Ascending aorta (tissue), 2 donors: ENCODE measurements at regions not wholly inside any gene's neighbourhood (a gene's known extent, or its start where the extent isn't known, plus 50 kb on each side); places are given as distances from the start of the nearest gene placed in this dataset.
"Not testable (repeated sequence)": the region's sequence is repeated elsewhere in the genome, so short reads cannot be mapped to it uniquely, and the experiment has no call there.

ENCODE experiments used
- DNase-seq, 2 donors: peaks; one replicate each; pipeline ENCODE4 v3.0.0-alpha.2; 2019; ENCODE audit warnings: low spot score in 2 of 2
- H3K27ac ChIP-seq, 2 donors: fragments of 200-600 bp; sonication (generic); one replicate each; pipeline ENCODE4 v1.5.1; 2016 to 2017; ENCODE audit warnings: mild to moderate bottlenecking in 1 of 2
- H3K27me3 ChIP-seq: fragments of 200-600 bp; sonication (generic); one replicate; pipeline ENCODE4 v1.5.1; 2017
- H3K36me3 ChIP-seq, 2 donors: fragments of 200-600 bp; sonication (generic); one replicate each; pipeline ENCODE4 v1.5.1; 2016
- H3K4me1 ChIP-seq, 2 donors: fragments of 200-600 bp; sonication (generic); one replicate each; pipeline ENCODE4 v1.5.1; 2016 to 2017; ENCODE audit warnings: mild to moderate bottlenecking in 1 of 2
- H3K4me3 ChIP-seq, 2 donors: fragments of 200-600 bp; sonication (generic); one replicate each; pipeline ENCODE4 v1.5.1; 2016 to 2017; ENCODE audit warnings: mild to moderate bottlenecking in 1 of 2
- H3K9me3 ChIP-seq, 2 donors: fragments of 200-600 bp; sonication (generic); one replicate each; pipeline ENCODE4 v1.5.1; 2016
- CTCF ChIP-seq, 3 experiments: fragments of 200-600 bp in 2 of 3; fragments of 450-650 bp in 1 of 3; sonication (generic) in 2 of 3; IDR thresholded peaks; one replicate each; pipeline ENCODE4 v1.5.1; 2016 to 2019; ENCODE audit warnings: antibody characterized with exemption in 3 of 3, mild to moderate bottlenecking in 1 of 3, moderate library complexity in 1 of 3
- intact Hi-C: fragments of 100-400 bp; cut with DNase I; formaldehyde crosslinking; loops from one replicate; pipeline ENCODE4 v1.15.1; 2023

DNA sequence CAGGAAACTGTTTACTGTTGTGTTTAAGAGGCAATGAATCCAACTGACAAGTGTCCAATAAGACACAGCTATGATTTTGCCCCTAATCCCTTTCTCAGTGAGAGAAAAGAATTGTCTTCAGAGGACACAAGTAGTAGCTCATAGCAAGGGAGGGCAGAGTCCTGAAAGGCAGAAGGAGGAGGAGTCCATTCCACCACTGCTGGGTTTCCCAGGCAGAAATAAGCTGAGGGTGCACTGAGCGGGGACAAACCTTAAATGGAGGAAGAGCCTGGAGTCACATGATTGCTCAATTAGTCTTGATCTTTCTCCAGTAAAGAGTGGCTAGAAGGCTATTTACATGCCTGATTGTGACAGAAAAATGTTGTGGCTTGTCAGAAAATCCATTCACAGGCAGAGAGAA lies 573.8 kb downstream of the POM121L12 start:
- TF ChIP-seq CTCF (IDR thresholded peaks at IDR 0.05) = no peak
- intact Hi-C loops = no loop called here
- no peaks in the 10 kb centered on the region for H3K36me3 ChIP-seq

GRCh38 chr7:53611043-53611442 lies 575.6 kb downstream of the POM121L12 start:
- intact Hi-C loops = no loop called here
- Histone ChIP-seq H3K36me3 (no peaks in the 10 kb centered on the region), H3K4me1 (no peaks in the 10 kb centered on the region), H3K9me3 (no peaks in the 10 kb centered on the region), H3K4me3 (no peak overlapping the region), H3K27me3 (no peaks in the 10 kb centered on the region), H3K27ac (no peak overlapping the region)
- no peak for DNase-seq
- no peak for TF ChIP-seq CTCF (IDR thresholded peaks at IDR 0.05)

More for the DNA sequence above, 573.8 kb downstream of the POM121L12 start:
- Histone ChIP-seq H3K4me3 (no peak overlapping the region), H3K27ac (no peak overlapping the region), H3K27me3 (no peaks in the 10 kb centered on the region), H3K4me1 (no peaks in the 10 kb centered on the region), H3K9me3 (no peaks in the 10 kb centered on the region)
- no peak for DNase-seq

GRCh38 chr7:53624356-53624755 lies 588.9 kb downstream of the POM121L12 start:
- Histone ChIP-seq H3K9me3 (no peaks in the 10 kb centered on the region), H3K27me3 (no peaks in the 10 kb centered on the region), H3K36me3 (no peaks in the 10 kb centered on the region), H3K4me1 (no peaks in the 10 kb centered on the region), H3K27ac (no peak overlapping the region), H3K4me3 (no peak overlapping the region)
- DNase-seq = no peak
- no peak for TF ChIP-seq CTCF (IDR thresholded peaks at IDR 0.05)
- intact Hi-C loops = no loop called here

DNA sequence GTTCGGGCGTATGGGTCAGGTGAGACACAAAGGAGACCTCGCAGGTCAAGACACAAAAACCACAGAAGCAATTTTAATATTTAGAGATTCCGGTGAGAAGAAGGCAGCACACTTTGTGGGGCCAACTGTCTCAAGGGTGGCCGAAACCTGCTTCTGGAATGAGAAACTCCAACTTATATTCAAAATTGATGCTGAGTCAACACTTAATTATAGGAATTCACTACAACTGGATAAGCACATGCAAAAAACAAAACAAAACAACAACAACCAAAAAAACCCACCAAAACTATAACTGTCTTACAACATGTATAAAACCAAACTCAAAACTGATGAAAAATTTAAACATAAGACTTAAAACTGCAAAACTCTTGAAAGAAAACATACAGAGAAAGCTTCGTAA lies 593.3 kb downstream of the POM121L12 start:
- no peaks in the 10 kb centered on the region for H3K36me3 ChIP-seq
- TF ChIP-seq CTCF (IDR thresholded peaks at IDR 0.05) = no peak
- H3K27me3 ChIP-seq = no peaks in the 10 kb centered on the region
- H3K9me3 ChIP-seq = no peaks in the 10 kb centered on the region
- no peaks in the 10 kb centered on the region for H3K4me1 ChIP-seq
- DNase-seq = no peak
- H3K27ac ChIP-seq = no peak overlapping the region
- no peak overlapping the region for H3K4me3 ChIP-seq
- intact Hi-C loops = no loop called here

- H3K36me3 ChIP-seq, H3K9me3 ChIP-seq, DNase-seq, H3K27ac ChIP-seq, intact Hi-C loops, H3K4me3 ChIP-seq, H3K27me3 ChIP-seq, H3K4me1 ChIP-seq: not testable (repeated sequence)
Measured at GRCh38 chr7:53635251-53635650, 599.8 kb downstream of the POM121L12 start.

- intact Hi-C loops = no loop called here
- no peak for TF ChIP-seq CTCF (IDR thresholded peaks at IDR 0.05)
- DNase-seq = no peak
- H3K27ac ChIP-seq = no peak overlapping the region
- H3K4me3 ChIP-seq = no peak overlapping the region
- no peaks in the 10 kb centered on the region for H3K9me3 ChIP-seq
- no peaks in the 10 kb centered on the region for H3K36me3 ChIP-seq
- no peaks in the 10 kb centered on the region for H3K4me1 ChIP-seq
- H3K27me3 ChIP-seq = no peaks in the 10 kb centered on the region
Measured at GRCh38 chr7:53638517-53638916, 603.1 kb downstream of the POM121L12 start.
